ENCODE measurements at regions not wholly inside any gene's neighbourhood (a gene's known extent, or its start where the extent isn't known, plus 50 kb on each side); places are given as distances from the start of the nearest gene placed in this dataset.

GRCh38 chr20:58576603-58576970, 61.4 kb upstream of the APCDD1L start:
- H4K20me1 ChIP-seq (ENCODE audit: insufficient read depth, poor library complexity, severe bottlenecking), result no peaks in the 10 kb centered on the region
- peaks cover 4% of the 10 kb centered on the region for H3K27me3 ChIP-seq
- no peak for TF ChIP-seq EZH2phosphoT487 (IDR thresholded peaks at IDR 0.05; ENCODE audit: low read depth, severe bottlenecking, unreplicated experiment)
- TF ChIP-seq, protein P1, sequence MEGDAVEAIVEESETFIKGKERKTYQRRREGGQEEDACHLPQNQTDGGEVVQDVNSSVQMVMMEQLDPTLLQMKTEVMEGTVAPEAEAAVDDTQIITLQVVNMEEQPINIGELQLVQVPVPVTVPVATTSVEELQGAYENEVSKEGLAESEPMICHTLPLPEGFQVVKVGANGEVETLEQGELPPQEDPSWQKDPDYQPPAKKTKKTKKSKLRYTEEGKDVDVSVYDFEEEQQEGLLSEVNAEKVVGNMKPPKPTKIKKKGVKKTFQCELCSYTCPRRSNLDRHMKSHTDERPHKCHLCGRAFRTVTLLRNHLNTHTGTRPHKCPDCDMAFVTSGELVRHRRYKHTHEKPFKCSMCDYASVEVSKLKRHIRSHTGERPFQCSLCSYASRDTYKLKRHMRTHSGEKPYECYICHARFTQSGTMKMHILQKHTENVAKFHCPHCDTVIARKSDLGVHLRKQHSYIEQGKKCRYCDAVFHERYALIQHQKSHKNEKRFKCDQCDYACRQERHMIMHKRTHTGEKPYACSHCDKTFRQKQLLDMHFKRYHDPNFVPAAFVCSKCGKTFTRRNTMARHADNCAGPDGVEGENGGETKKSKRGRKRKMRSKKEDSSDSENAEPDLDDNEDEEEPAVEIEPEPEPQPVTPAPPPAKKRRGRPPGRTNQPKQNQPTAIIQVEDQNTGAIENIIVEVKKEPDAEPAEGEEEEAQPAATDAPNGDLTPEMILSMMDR (IDR thresholded peaks at IDR 0.05; ENCODE audit: poor library complexity), result no peak
- no peak for TF ChIP-seq EZH2 (IDR thresholded peaks at IDR 0.05; ENCODE audit: borderline replicate concordance)
- H2AFZ ChIP-seq, result no peak overlapping the region
- H3K9me3 ChIP-seq (ENCODE audit: low read depth), result no peaks in the 10 kb centered on the region
- H3K4me3 ChIP-seq, result no peak overlapping the region
- H3K79me2 ChIP-seq, result no peaks in the 10 kb centered on the region
- H3K27ac ChIP-seq, result no peak overlapping the region
- peaks cover 12% of the 10 kb centered on the region for H3K4me1 ChIP-seq (ENCODE audit: insufficient read depth)
- H3K36me3 ChIP-seq (replicated peaks; ENCODE audit: insufficient read depth, low read depth), result no peaks in the 10 kb centered on the region
- H3K9me2 ChIP-seq (replicated peaks; ENCODE audit: insufficient read depth), result no peaks in the 10 kb centered on the region
- DNase-seq (ENCODE audit: low spot score), result no peak
- H3K4me2 ChIP-seq, result no peak overlapping the region
- WGBS (ENCODE audit: low lambda C conversion rate, missing lambda C conversion rate), result 86% methylated on average over 9 of the region's 9 CpGs

DNA sequence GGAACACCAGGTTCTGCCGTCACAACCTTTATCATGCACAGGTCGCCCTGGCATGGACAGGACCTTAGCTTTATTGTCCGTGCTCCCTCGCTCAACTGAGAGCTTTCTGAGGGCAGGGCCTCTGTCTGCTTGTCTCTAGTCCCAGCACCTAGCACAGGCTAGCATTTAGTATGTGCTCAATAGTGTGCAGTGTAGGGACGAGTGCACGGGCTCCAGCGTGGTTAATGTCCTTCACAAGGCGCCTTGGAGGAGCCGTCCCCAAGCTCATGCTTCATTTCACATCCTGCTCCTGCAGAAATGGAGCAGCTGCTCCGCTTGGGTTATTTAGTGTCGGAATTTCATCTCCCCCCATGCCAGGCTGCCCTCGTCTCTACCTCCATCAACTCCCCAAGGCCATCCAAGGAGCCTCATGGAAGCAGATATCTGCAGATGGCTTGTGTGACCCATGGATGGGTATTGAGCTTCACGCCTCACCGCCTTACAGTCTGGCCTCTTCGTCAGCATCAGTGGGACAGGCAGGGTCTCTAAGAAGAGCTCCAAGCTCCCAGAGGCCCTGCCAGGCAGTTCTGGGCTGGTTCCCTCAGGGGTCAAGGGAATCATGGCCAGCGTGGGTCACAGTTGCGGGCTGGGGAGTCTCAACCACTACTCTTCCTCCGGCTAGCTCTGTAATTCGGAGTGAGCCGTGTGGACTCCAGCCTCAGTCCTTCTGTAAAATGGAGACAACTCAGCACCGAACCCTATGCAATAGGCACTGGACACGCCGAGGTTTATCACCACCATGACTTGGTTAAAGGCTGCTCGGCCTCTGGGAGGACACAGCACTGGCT, 60.8 kb upstream of the APCDD1L start:
- Histone ChIP-seq H3K4me1 (ENCODE audit: insufficient read depth) (peaks cover 18% of the 10 kb centered on the region), H3K79me2 (no peaks in the 10 kb centered on the region), H2AFZ (no peak overlapping the region), H3K4me3 (no peak overlapping the region), H3K27ac (no peak overlapping the region), H3K9me3 (ENCODE audit: low read depth) (no peaks in the 10 kb centered on the region), H3K36me3 (replicated peaks; ENCODE audit: insufficient read depth, low read depth) (no peaks in the 10 kb centered on the region), H4K20me1 (ENCODE audit: insufficient read depth, poor library complexity, severe bottlenecking) (no peaks in the 10 kb centered on the region), H3K27me3 (peaks cover 4% of the 10 kb centered on the region), H3K4me2 (no peak overlapping the region), H3K9me2 (replicated peaks; ENCODE audit: insufficient read depth) (no peaks in the 10 kb centered on the region)
- DNase-seq (ENCODE audit: low spot score), result no peak
- TF ChIP-seq, protein P1 (IDR thresholded peaks at IDR 0.05; ENCODE audit: poor library complexity), result no peak
- TF ChIP-seq EZH2phosphoT487 (IDR thresholded peaks at IDR 0.05; ENCODE audit: low read depth, severe bottlenecking, unreplicated experiment) (no peak), EZH2 (IDR thresholded peaks at IDR 0.05; ENCODE audit: borderline replicate concordance) (no peak)
- WGBS (ENCODE audit: low lambda C conversion rate, missing lambda C conversion rate), result 90% methylated on average over 24 of the region's 24 CpGs

GRCh38 chr20:58574469-58574868, 59.3 kb upstream of the APCDD1L start:
- TF ChIP-seq, protein P1 (IDR thresholded peaks at IDR 0.05; ENCODE audit: poor library complexity), result no peak
- TF ChIP-seq EZH2phosphoT487 (IDR thresholded peaks at IDR 0.05; ENCODE audit: low read depth, severe bottlenecking, unreplicated experiment), result no peak
- no peak for TF ChIP-seq EZH2 (IDR thresholded peaks at IDR 0.05; ENCODE audit: borderline replicate concordance)
- no peaks in the 10 kb centered on the region for H3K79me2 ChIP-seq
- H2AFZ ChIP-seq, result no peak overlapping the region
- H3K4me1 ChIP-seq (ENCODE audit: insufficient read depth), result peaks cover 31% of the 10 kb centered on the region
- no peak overlapping the region for H3K27ac ChIP-seq
- no peak for DNase-seq (ENCODE audit: low spot score)
- peaks cover 4% of the 10 kb centered on the region for H3K27me3 ChIP-seq
- 65% methylated on average over 1 of the region's 1 CpG for WGBS (ENCODE audit: low lambda C conversion rate, missing lambda C conversion rate)
- H3K4me3 ChIP-seq, result no peak overlapping the region
- no peak overlapping the region for H3K4me2 ChIP-seq
- no peaks in the 10 kb centered on the region for H3K36me3 ChIP-seq (replicated peaks; ENCODE audit: insufficient read depth, low read depth)
- no peaks in the 10 kb centered on the region for H3K9me2 ChIP-seq (replicated peaks; ENCODE audit: insufficient read depth)
- H3K9me3 ChIP-seq (ENCODE audit: low read depth), result no peaks in the 10 kb centered on the region
- no peaks in the 10 kb centered on the region for H4K20me1 ChIP-seq (ENCODE audit: insufficient read depth, poor library complexity, severe bottlenecking)
